ENCODE measurements at regions not wholly inside any gene's neighbourhood (a gene's known extent, or its start where the extent isn't known, plus 50 kb on each side); places are given as distances from the start of the nearest gene placed in this dataset.

GRCh38 chr12:66885115-66885875 is 206.4 kb upstream of the GRIP1 start:
- ChIA-PET POLR2A (no interaction called here), CTCF (no interaction called here)
- DNase-seq = no peak
- no peaks in the 10 kb centered on the region for H3K36me3 ChIP-seq (ENCODE audit: control insufficient read depth in 4 of 4, insufficient read depth in 4 of 4, low read length in 3 of 4)
- H3K27ac ChIP-seq (ENCODE audit: insufficient read depth in 1 of 2, low read depth in 1 of 2, low read length in 2 of 2, poor library complexity in 1 of 2, severe bottlenecking in 2 of 2) = no peak overlapping the region
- H3K4me3 ChIP-seq (ENCODE audit: control insufficient read depth in 1 of 7, extremely low read depth in 1 of 7, insufficient read depth in 4 of 7, low read depth in 2 of 7, low read length in 6 of 7) = no peak overlapping the region
- no peaks in the 10 kb centered on the region for H3K27me3 ChIP-seq (replicated peaks in 2 of 5; ENCODE audit: control insufficient read depth in 4 of 5, insufficient read depth in 5 of 5, low read length in 4 of 5)
- WGBS (ENCODE audit: insufficient coverage) = 91% methylated on average over 13 of the region's 13 CpGs
- no peaks in the 10 kb centered on the region for H3K4me1 ChIP-seq (ENCODE audit: control extremely low read depth in 1 of 4, control insufficient read depth in 4 of 4, insufficient read depth in 4 of 4, low read length in 3 of 4)
- H3K9me3 ChIP-seq (ENCODE audit: control extremely low read depth in 1 of 5, control insufficient read depth in 4 of 5, insufficient read depth in 2 of 5, low read depth in 1 of 5, low read length in 4 of 5) = no peaks in the 10 kb centered on the region

- CTCF ChIA-PET = interaction anchor here (1.1 kb wide), 1 partner anchor 59 kb away, joined by 3 read pairs; no protein-coding TSS in a partner anchor
- H3K27ac ChIP-seq (ENCODE audit: insufficient read depth in 1 of 2, low read depth in 1 of 2, low read length in 2 of 2, poor library complexity in 1 of 2, severe bottlenecking in 2 of 2) = no peak overlapping the region
- H3K27me3 ChIP-seq (replicated peaks in 2 of 5; ENCODE audit: control insufficient read depth in 4 of 5, insufficient read depth in 5 of 5, low read length in 4 of 5) = no peaks in the 10 kb centered on the region
- H3K4me1 ChIP-seq (ENCODE audit: control extremely low read depth in 1 of 4, control insufficient read depth in 4 of 4, insufficient read depth in 4 of 4, low read length in 3 of 4) = peaks cover 0 to 9% (median 4%) of the 10 kb centered on the region in 4 experiments
- no peaks in the 10 kb centered on the region for H3K36me3 ChIP-seq (ENCODE audit: control insufficient read depth in 4 of 4, insufficient read depth in 4 of 4, low read length in 3 of 4)
- WGBS (ENCODE audit: insufficient coverage) = 99% methylated on average over 6 of the region's 8 CpGs
- H3K9me3 ChIP-seq (ENCODE audit: control extremely low read depth in 1 of 5, control insufficient read depth in 4 of 5, insufficient read depth in 2 of 5, low read depth in 1 of 5, low read length in 4 of 5) = no peaks in the 10 kb centered on the region
- POLR2A ChIA-PET = no interaction called here
- DNase-seq = no peak
- H3K4me3 ChIP-seq (ENCODE audit: control insufficient read depth in 1 of 7, extremely low read depth in 1 of 7, insufficient read depth in 4 of 7, low read depth in 2 of 7, low read length in 6 of 7) = no peak overlapping the region
These were observed 217.9 kb upstream of the GRIP1 start for GRCh38 chr12:66896797-66897196.

- H3K4me1 ChIP-seq (ENCODE audit: control extremely low read depth in 1 of 4, control insufficient read depth in 4 of 4, insufficient read depth in 4 of 4, low read length in 3 of 4) = peaks cover 0 to 9% (median 4%) of the 10 kb centered on the region in 4 experiments
- H3K36me3 ChIP-seq (ENCODE audit: control insufficient read depth in 4 of 4, insufficient read depth in 4 of 4, low read length in 3 of 4) = no peaks in the 10 kb centered on the region
- DNase-seq = no peak
- H3K9me3 ChIP-seq (ENCODE audit: control extremely low read depth in 1 of 5, control insufficient read depth in 4 of 5, insufficient read depth in 2 of 5, low read depth in 1 of 5, low read length in 4 of 5) = no peaks in the 10 kb centered on the region
- ChIA-PET POLR2A (no interaction called here), CTCF (interaction anchor here (1.2 kb wide), 1 partner anchor 10 kb away, joined by 4 read pairs; no protein-coding TSS in a partner anchor)
- 92% methylated on average over 2 of the region's 3 CpGs for WGBS (ENCODE audit: insufficient coverage)
- no peak overlapping the region for H3K4me3 ChIP-seq (ENCODE audit: control insufficient read depth in 1 of 7, extremely low read depth in 1 of 7, insufficient read depth in 4 of 7, low read depth in 2 of 7, low read length in 6 of 7)
- no peaks in the 10 kb centered on the region for H3K27me3 ChIP-seq (replicated peaks in 2 of 5; ENCODE audit: control insufficient read depth in 4 of 5, insufficient read depth in 5 of 5, low read length in 4 of 5)
- H3K27ac ChIP-seq (ENCODE audit: insufficient read depth in 1 of 2, low read depth in 1 of 2, low read length in 2 of 2, poor library complexity in 1 of 2, severe bottlenecking in 2 of 2) = no peak overlapping the region
These were observed 220.0 kb upstream of the GRIP1 start for GRCh38 chr12:66898700-66899469.

- POLR2A ChIA-PET = no interaction called here
- no peaks in the 10 kb centered on the region for H3K9me3 ChIP-seq (ENCODE audit: control extremely low read depth in 1 of 5, control insufficient read depth in 4 of 5, insufficient read depth in 2 of 5, low read depth in 1 of 5, low read length in 4 of 5)
- CTCF ChIA-PET = no interaction called here
These were observed 220.7 kb upstream of the GRIP1 start for GRCh38 chr12:66899588-66899987.

GRCh38 chr12:66900616-66901015 is 221.7 kb upstream of the GRIP1 start:
- Histone ChIP-seq H3K4me3 (ENCODE audit: control insufficient read depth in 1 of 7, extremely low read depth in 1 of 7, insufficient read depth in 4 of 7, low read depth in 2 of 7, low read length in 6 of 7) (no peak overlapping the region), H3K36me3 (ENCODE audit: control insufficient read depth in 4 of 4, insufficient read depth in 4 of 4, low read length in 3 of 4) (no peaks in the 10 kb centered on the region), H3K27ac (ENCODE audit: insufficient read depth in 1 of 2, low read depth in 1 of 2, low read length in 2 of 2, poor library complexity in 1 of 2, severe bottlenecking in 2 of 2) (no peak overlapping the region), H3K9me3 (ENCODE audit: control extremely low read depth in 1 of 5, control insufficient read depth in 4 of 5, insufficient read depth in 2 of 5, low read depth in 1 of 5, low read length in 4 of 5) (no peaks in the 10 kb centered on the region), H3K27me3 (replicated peaks in 2 of 5; ENCODE audit: control insufficient read depth in 4 of 5, insufficient read depth in 5 of 5, low read length in 4 of 5) (no peaks in the 10 kb centered on the region), H3K4me1 (ENCODE audit: control extremely low read depth in 1 of 4, control insufficient read depth in 4 of 4, insufficient read depth in 4 of 4, low read length in 3 of 4) (peaks cover 0 to 9% (median 4%) of the 10 kb centered on the region in 4 experiments)
- ChIA-PET CTCF (interaction anchor here (0.7 kb wide), 1 partner anchor 593 kb away, joined by 3 read pairs; no protein-coding TSS in a partner anchor), POLR2A (no interaction called here)
- WGBS (ENCODE audit: insufficient coverage) = 100% methylated on average over 1 of the region's 2 CpGs
- DNase-seq = no peak

More at GRCh38 chr12:66899588-66899987, 220.7 kb upstream of the GRIP1 start:
- peaks cover 0 to 9% (median 4%) of the 10 kb centered on the region in 4 experiments for H3K4me1 ChIP-seq (ENCODE audit: control extremely low read depth in 1 of 4, control insufficient read depth in 4 of 4, insufficient read depth in 4 of 4, low read length in 3 of 4)
- DNase-seq = no peak
- no peak overlapping the region for H3K4me3 ChIP-seq (ENCODE audit: control insufficient read depth in 1 of 7, extremely low read depth in 1 of 7, insufficient read depth in 4 of 7, low read depth in 2 of 7, low read length in 6 of 7)
- no peaks in the 10 kb centered on the region for H3K27me3 ChIP-seq (replicated peaks in 2 of 5; ENCODE audit: control insufficient read depth in 4 of 5, insufficient read depth in 5 of 5, low read length in 4 of 5)
- no peak overlapping the region for H3K27ac ChIP-seq (ENCODE audit: insufficient read depth in 1 of 2, low read depth in 1 of 2, low read length in 2 of 2, poor library complexity in 1 of 2, severe bottlenecking in 2 of 2)
- no peaks in the 10 kb centered on the region for H3K36me3 ChIP-seq (ENCODE audit: control insufficient read depth in 4 of 4, insufficient read depth in 4 of 4, low read length in 3 of 4)

- Histone ChIP-seq H3K36me3 (ENCODE audit: control insufficient read depth in 4 of 4, insufficient read depth in 4 of 4, low read length in 3 of 4) (no peaks in the 10 kb centered on the region), H3K9me3 (ENCODE audit: control extremely low read depth in 1 of 5, control insufficient read depth in 4 of 5, insufficient read depth in 2 of 5, low read depth in 1 of 5, low read length in 4 of 5) (no peaks in the 10 kb centered on the region), H3K4me3 (ENCODE audit: control insufficient read depth in 1 of 7, extremely low read depth in 1 of 7, insufficient read depth in 4 of 7, low read depth in 2 of 7, low read length in 6 of 7) (no peak overlapping the region), H3K4me1 (ENCODE audit: control extremely low read depth in 1 of 4, control insufficient read depth in 4 of 4, insufficient read depth in 4 of 4, low read length in 3 of 4) (peaks cover 0 to 9% (median 4%) of the 10 kb centered on the region in 4 experiments), H3K27ac (ENCODE audit: insufficient read depth in 1 of 2, low read depth in 1 of 2, low read length in 2 of 2, poor library complexity in 1 of 2, severe bottlenecking in 2 of 2) (peak overlapping the region in 1 of 2 experiments; percentile 6), H3K27me3 (replicated peaks in 2 of 5; ENCODE audit: control insufficient read depth in 4 of 5, insufficient read depth in 5 of 5, low read length in 4 of 5) (no peaks in the 10 kb centered on the region)
- peak; percentile 15 to 81 (median 73) for DNase-seq
- POLR2A ChIA-PET = no interaction called here
- 71% methylated on average over 1 of the region's 4 CpGs for WGBS (ENCODE audit: insufficient coverage)
- CTCF ChIA-PET = interaction anchor here (0.7 kb wide), 1 partner anchor 592 kb away, joined by 3 read pairs; no protein-coding TSS in a partner anchor
These were observed 222.5 kb upstream of the GRIP1 start for GRCh38 chr12:66901138-66901932.
